NCI-H524 treated with DMSO at 0.1 percent for 48 hours (cell line): ENCODE measurements at regions not wholly inside any gene's neighbourhood (a gene's known extent, or its start where the extent isn't known, plus 50 kb on each side); places are given as distances from the start of the nearest gene placed in this dataset.

Experiments
- DNase-seq: peaks from one replicate; lab custom pipeline; 2025; lab: John Stamatoyannopoulos, UW

DNA sequence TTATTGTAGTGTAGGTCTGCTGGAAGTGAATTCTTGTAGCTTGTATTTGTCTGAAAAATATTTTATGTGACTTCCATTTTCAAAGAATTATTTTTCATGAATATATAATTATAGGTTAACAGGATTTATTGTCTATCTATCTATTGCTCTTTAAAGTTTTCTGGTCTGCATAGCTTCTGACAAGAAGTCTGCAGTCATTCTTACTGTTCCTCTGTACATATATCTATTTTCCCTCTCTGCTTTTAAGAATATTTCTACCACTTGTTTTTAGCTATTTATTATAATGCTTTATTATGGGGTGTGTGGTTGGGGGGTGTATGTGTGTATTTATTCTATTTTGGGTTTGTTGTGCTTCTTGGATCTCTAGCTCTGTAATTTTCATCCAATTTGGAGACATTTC lies 77.4 kb downstream of the ETS2 start:
- no peak for DNase-seq

DNA sequence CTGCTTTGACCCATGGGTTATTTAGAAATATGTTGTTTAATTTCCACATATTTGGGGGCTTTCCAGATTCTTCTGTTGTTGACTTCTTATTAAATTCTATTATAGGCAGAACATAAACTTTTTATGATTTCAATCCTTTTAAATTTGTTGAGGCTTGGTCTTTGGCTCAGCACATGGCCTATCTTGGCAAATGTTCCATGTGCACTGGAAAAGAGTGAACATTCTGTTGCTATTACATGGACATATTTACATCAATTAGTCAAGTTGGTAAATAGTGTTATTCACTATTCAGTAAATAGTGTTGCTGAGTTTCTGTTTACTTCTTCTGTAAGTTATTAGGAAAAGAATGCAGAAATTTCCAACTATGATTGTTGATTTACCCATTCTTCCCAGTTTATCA lies 75.4 kb downstream of the ETS2 start:
- no peak for DNase-seq

DNA sequence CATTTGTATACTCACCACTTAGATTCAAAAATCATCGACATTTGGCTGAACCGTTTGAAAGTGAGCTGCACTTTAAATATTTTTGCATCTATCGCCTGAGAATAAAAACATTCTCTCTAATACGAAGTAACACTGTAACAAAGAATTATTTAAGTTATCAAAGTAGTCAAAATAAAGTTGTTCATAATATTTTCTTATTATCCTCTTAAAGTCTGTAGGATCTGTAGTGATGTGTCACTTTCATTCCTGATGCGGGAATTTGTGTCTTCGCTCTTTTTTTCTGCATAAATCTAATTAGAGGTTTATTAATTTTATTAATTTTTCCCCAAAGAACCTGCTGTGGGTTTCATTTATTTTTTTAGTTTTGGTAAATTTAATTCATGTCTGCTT lies 74.8 kb downstream of the ETS2 start:
- no peak for DNase-seq

DNA sequence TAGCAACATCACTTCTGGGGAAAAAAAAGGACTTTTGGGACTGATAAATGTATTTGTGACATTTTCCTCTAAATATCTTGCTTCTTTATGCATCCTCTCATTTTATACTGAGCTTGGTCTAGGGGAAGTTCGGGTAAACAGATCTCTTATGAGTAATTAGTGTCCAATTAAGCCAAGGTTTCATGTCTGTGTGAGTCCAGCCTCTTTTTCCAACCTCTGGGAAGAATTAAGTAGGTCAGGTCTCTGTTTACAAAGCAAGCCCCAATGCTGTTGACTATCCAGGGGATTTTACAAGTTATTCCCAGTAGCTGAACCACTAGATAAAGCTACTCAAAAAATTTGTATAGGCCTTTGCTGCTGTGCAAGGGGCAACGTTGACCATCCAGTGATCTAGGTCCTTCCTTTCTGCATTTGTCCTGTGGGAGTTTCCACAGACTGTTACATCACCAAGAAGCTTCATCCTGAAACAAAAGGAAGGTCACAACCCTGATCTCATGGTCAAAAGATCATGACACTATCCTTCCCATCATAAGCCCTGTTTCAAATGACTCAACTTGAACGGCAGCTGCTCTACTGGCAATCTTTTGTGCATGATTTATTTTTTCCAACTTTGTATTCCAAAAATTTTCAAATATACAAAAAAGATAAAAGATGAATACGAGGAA lies 74.3 kb downstream of the ETS2 start:
- no peak for DNase-seq

DNA sequence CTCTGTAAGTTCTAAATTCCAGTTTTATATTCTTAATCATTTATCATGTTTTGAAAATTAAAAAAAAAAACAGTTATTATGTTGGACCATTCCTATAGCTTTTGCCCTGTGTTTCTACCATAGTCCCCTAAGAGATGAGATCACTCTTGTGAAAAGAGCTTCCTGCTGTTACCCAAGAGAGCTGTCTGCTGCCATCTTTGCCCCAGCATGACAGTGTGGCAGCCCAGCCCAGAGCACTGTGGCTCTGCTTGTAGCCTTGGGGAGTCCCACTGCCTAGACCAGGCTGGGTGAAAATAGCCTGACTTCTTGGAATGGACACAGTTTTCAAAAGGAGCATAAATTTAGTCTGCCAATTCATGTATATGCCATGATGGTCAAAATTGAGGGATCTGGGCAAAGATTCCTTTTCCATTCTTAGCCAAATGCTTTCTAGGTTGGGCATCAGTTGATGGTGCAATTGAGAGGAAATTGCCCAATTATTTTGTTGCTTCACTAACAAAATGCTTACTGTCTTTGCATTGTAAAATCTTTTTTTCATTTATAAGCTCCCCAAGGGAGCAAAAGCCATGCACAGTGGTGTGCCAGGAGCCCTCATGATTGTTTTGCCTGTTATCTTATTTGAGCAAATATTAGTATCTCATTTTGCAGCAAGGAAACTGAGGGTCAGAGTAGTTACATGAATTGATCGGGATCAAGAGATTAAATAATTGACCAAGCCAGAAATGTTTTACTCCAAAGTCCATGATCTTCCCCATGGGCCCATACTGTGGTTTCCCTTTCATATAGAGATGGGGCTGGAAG lies 72.8 kb downstream of the ETS2 start:
- no peak for DNase-seq

DNA sequence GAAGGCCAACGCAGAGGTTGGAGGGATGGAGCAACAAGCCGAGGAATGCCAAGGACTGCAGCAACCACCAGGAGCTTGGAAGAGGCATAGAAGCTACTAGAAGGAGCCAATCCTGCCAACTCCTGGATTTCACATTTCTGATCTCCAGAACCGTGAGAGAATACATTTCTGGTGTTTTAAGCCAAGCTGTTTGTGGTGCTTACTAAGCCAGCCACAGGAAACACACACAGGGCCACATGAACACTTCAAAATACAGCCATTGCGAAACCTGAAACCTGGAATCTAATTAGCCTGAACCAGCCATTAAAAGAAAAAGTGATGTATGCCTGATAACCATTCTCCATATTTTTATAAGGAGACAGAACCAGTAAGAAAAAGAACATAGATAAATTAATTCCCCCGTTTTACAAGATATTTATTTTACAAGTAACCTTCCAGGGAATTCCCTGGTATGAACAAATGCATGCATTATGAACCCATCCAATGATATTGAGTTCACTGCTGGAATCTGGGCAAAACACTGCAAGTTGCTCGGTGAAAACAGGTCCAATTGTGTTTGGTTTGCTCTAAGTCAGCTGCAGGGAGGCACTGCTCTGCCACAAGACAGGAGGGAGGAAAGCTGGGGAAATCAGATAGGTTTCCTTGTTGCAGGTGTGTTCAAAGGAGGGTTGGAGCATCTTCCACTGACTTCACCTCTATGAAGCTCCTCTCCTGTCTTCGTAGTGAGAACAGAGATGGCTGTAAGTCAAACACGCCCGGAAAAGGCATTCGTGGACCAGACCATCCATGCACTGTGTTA lies 70.2 kb downstream of the ETS2 start:
- no peak for DNase-seq
